HCT116 (cell line): ENCODE measurements at regions not wholly inside any gene's neighbourhood (a gene's known extent, or its start where the extent isn't known, plus 50 kb on each side); places are given as distances from the start of the nearest gene placed in this dataset.

Experiments used
- EGR1 ChIP-seq: IDR thresholded peaks from 2 replicates; pipeline ENCODE4 v1.6.1; 2012; ENCODE audit warnings: low read depth
- ELF1 ChIP-seq: IDR thresholded peaks from 2 replicates; pipeline ENCODE4 v1.6.1; 2012; ENCODE audit warnings: low read depth, borderline replicate concordance
- JUND ChIP-seq: IDR thresholded peaks from 2 replicates; pipeline ENCODE4 v1.6.1; 2012
- POLR2A ChIP-seq: IDR thresholded peaks from 2 replicates; pipeline ENCODE4 v1.7.0; 2011; ENCODE audit warnings: borderline replicate concordance; ENCODE audit not compliant: insufficient read depth, insufficient read length; ENCODE audit errors: extremely low read depth
- RAD21 ChIP-seq: IDR thresholded peaks from 2 replicates; pipeline ENCODE4 v1.6.1; 2012; ENCODE audit warnings: low read depth, mild to moderate bottlenecking
- ZNF274 ChIP-seq: fragments of 200-500 bp; sonication (Bioruptor generic); IDR thresholded peaks from 2 replicates; pipeline ENCODE4 v1.6.1; 2014; ENCODE audit warnings: mild to moderate bottlenecking, low read depth, low read length, inconsistent platforms
- TF ChIP-seq, protein P1 (sequence below), 3 experiments: fragments of 200-600 bp in 1 of 3; sonication (generic) in 1 of 3; IDR thresholded peaks in 2 of 3; conservative IDR thresholded peaks in 1 of 3; 2 replicates each; pipeline ENCODE4 v1.5.1; 2012 to 2017; ENCODE audit warnings: low read depth in 2 of 3, low read length in 2 of 3, antibody characterized with exemption in 1 of 3, borderline replicate concordance in 1 of 3, control low read depth in 1 of 3, mild to moderate bottlenecking in 1 of 3, mixed read lengths in 1 of 3, mixed run types in 1 of 3, moderate library complexity in 1 of 3; ENCODE audit not compliant: insufficient read depth in 1 of 3
- TF ChIP-seq, protein P2 (sequence below): IDR thresholded peaks from 2 replicates; pipeline ENCODE4 v1.6.1; 2012
- TF ChIP-seq, protein P3 (sequence below): IDR thresholded peaks from 2 replicates; pipeline ENCODE4 v1.6.1; 2012; ENCODE audit warnings: low read depth

- TF ChIP-seq, protein P1, sequence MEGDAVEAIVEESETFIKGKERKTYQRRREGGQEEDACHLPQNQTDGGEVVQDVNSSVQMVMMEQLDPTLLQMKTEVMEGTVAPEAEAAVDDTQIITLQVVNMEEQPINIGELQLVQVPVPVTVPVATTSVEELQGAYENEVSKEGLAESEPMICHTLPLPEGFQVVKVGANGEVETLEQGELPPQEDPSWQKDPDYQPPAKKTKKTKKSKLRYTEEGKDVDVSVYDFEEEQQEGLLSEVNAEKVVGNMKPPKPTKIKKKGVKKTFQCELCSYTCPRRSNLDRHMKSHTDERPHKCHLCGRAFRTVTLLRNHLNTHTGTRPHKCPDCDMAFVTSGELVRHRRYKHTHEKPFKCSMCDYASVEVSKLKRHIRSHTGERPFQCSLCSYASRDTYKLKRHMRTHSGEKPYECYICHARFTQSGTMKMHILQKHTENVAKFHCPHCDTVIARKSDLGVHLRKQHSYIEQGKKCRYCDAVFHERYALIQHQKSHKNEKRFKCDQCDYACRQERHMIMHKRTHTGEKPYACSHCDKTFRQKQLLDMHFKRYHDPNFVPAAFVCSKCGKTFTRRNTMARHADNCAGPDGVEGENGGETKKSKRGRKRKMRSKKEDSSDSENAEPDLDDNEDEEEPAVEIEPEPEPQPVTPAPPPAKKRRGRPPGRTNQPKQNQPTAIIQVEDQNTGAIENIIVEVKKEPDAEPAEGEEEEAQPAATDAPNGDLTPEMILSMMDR (IDR thresholded peaks at IDR 0.05 in 2 of 3, conservative IDR thresholded peaks at IDR 0.05 in 1 of 3; ENCODE audit: borderline replicate concordance in 1 of 3, insufficient read depth in 1 of 3, low read depth in 2 of 3, low read length in 2 of 3) = no peak
- no peak for TF ChIP-seq POLR2A
- no peak for TF ChIP-seq RAD21
- TF ChIP-seq, protein P2, sequence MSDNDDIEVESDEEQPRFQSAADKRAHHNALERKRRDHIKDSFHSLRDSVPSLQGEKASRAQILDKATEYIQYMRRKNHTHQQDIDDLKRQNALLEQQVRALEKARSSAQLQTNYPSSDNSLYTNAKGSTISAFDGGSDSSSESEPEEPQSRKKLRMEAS = no peak
- TF ChIP-seq ZNF274 = no peak
- TF ChIP-seq ELF1 = no peak
- TF ChIP-seq JUND = no peak
- no peak for TF ChIP-seq EGR1
- TF ChIP-seq, protein P3, sequence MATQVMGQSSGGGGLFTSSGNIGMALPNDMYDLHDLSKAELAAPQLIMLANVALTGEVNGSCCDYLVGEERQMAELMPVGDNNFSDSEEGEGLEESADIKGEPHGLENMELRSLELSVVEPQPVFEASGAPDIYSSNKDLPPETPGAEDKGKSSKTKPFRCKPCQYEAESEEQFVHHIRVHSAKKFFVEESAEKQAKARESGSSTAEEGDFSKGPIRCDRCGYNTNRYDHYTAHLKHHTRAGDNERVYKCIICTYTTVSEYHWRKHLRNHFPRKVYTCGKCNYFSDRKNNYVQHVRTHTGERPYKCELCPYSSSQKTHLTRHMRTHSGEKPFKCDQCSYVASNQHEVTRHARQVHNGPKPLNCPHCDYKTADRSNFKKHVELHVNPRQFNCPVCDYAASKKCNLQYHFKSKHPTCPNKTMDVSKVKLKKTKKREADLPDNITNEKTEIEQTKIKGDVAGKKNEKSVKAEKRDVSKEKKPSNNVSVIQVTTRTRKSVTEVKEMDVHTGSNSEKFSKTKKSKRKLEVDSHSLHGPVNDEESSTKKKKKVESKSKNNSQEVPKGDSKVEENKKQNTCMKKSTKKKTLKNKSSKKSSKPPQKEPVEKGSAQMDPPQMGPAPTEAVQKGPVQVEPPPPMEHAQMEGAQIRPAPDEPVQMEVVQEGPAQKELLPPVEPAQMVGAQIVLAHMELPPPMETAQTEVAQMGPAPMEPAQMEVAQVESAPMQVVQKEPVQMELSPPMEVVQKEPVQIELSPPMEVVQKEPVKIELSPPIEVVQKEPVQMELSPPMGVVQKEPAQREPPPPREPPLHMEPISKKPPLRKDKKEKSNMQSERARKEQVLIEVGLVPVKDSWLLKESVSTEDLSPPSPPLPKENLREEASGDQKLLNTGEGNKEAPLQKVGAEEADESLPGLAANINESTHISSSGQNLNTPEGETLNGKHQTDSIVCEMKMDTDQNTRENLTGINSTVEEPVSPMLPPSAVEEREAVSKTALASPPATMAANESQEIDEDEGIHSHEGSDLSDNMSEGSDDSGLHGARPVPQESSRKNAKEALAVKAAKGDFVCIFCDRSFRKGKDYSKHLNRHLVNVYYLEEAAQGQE = no peak
These were observed 1701.2 kb upstream of the PCDH10 start for GRCh38 chr4:131447883-131448282.
